Aorta (tissue), 5 donors: ENCODE measurements at regions not wholly inside any gene's neighbourhood (a gene's known extent, or its start where the extent isn't known, plus 50 kb on each side); places are given as distances from the start of the nearest gene placed in this dataset.

Source experiments
- ATAC-seq: fragments of 200-7000 bp; cut with Tn5 transposase; one replicate; pipeline ENCODE4 v1.9.1; 2022; ENCODE audit warnings: moderate library complexity; ENCODE audit not compliant: low FRiP score
- DNase-seq, 2 donors: peaks; one replicate each; pipeline ENCODE4 v3.0.0-alpha.2; 2020
- H3K27ac ChIP-seq, 2 donors: one replicate each; pipeline ENCODE4 v1.5.1; 2013; ENCODE audit warnings: low read length in 2 of 2, mild to moderate bottlenecking in 2 of 2, moderate library complexity in 2 of 2, control low read depth in 1 of 2, inconsistent platforms in 1 of 2, low read depth in 1 of 2
- H3K27me3 ChIP-seq, 2 donors: one replicate each; pipeline ENCODE4 v1.6.1; 2013; ENCODE audit warnings: control low read depth in 1 of 2, low read length in 1 of 2, mild to moderate bottlenecking in 1 of 2, moderate library complexity in 1 of 2; ENCODE audit not compliant: insufficient read depth in 2 of 2, control insufficient read depth in 1 of 2
- H3K36me3 ChIP-seq, 2 donors: one replicate each; pipeline ENCODE4 v1.6.1; 2013; ENCODE audit warnings: control low read depth in 1 of 2, low read length in 1 of 2, mild to moderate bottlenecking in 1 of 2; ENCODE audit not compliant: insufficient read depth in 2 of 2, control insufficient read depth in 1 of 2
- H3K4me1 ChIP-seq, 2 donors: one replicate each; pipeline ENCODE4 v1.6.1; 2013; ENCODE audit warnings: low read length in 2 of 2, control low read depth in 1 of 2, mild to moderate bottlenecking in 1 of 2, moderate library complexity in 1 of 2; ENCODE audit not compliant: insufficient read depth in 2 of 2, control insufficient read depth in 1 of 2
- H3K4me3 ChIP-seq, 2 donors: one replicate each; pipeline ENCODE4 v1.5.1; 2013; ENCODE audit warnings: low read length in 2 of 2, control low read depth in 1 of 2, mild to moderate bottlenecking in 1 of 2
- H3K9me3 ChIP-seq: one replicate; pipeline ENCODE4 v1.6.1; 2013; ENCODE audit warnings: mild to moderate bottlenecking, low read length; ENCODE audit not compliant: control insufficient read depth
- WGBS, 2 donors: extraction: QIAGEN DNeasy Blood & Tissue Kit; methylation state at CpG; one replicate each; pipeline ENCODE4 v1.1.7; 2013; 5-methylcytosine and 5-hydroxymethylcytosine counted together
- intact Hi-C, 2 donors: fragments of 100-400 bp; cut with DNase I; formaldehyde crosslinking; loops; one replicate each; pipeline versions ENCODE4 v1.14.2 to v1.15.0; 2022
- donor health status: healthy with polysubstance abuse.
- donor health status: Bipolar disorder and iron deficiency.
- donor health status: DM: no; HTN: no; CAD: no.
- donor health status: DM: no; HTN: no; CAD: no.
- donor health status: DM: yes; HTN: yes; CAD: no.

GRCh38 chr6:14333556-14334305 is 216.2 kb downstream of the CD83 start:
- 58 to 60% methylated on average over 5 of the region's 5 CpGs for WGBS, 2 donors

GRCh38 chr6:14335071-14335470 is 217.5 kb downstream of the CD83 start:
- Histone ChIP-seq H3K4me1 (peaks cover 0 to 3% of the 10 kb centered on the region in 2 donors), H3K9me3 (no peaks in the 10 kb centered on the region), H3K36me3 (no peaks in the 10 kb centered on the region), H3K27me3 (no peaks in the 10 kb centered on the region), H3K27ac (no peak overlapping the region), H3K4me3 (no peak overlapping the region)
- ATAC-seq, result no peak
- intact Hi-C loops, result no loop called here
- DNase-seq, result no peak
- 93 to 95% methylated on average over 2 of the region's 2 CpGs for WGBS, 2 donors

More at GRCh38 chr6:14333556-14334305, 216.2 kb downstream of the CD83 start:
- Histone ChIP-seq H3K4me3 (no peak overlapping the region), H3K27me3 (no peaks in the 10 kb centered on the region), H3K9me3 (no peaks in the 10 kb centered on the region), H3K4me1 (peaks cover 0 to under 1% of the 10 kb centered on the region in 2 donors), H3K27ac (no peak overlapping the region), H3K36me3 (no peaks in the 10 kb centered on the region)
- DNase-seq (no peak), ATAC-seq (no peak)
- intact Hi-C loops, result no loop called here

DNA sequence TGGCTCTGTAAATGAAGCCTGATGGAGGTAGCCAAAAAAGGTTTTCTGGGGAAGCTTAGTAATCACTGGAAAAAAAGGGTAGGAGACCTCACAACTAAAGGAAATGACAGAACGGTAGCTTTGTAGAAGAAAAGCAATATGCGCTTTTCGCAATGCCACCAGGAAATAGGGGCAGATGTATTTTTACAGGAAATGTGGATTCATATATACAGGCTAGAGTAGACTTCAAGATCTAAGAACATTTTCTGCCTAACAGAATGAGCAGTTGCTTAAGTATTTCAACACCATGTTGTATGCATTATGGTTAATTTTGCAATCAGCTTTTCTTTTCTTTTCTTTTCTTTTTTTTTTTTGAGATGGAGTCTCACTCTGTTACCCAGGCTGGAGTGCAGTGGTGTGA is 219.6 kb downstream of the CD83 start:
- intact Hi-C loops, result no loop called here
- H3K9me3 ChIP-seq, result no peaks in the 10 kb centered on the region
- 93 to 97% methylated on average over 3 of the region's 3 CpGs for WGBS, 2 donors

DNA sequence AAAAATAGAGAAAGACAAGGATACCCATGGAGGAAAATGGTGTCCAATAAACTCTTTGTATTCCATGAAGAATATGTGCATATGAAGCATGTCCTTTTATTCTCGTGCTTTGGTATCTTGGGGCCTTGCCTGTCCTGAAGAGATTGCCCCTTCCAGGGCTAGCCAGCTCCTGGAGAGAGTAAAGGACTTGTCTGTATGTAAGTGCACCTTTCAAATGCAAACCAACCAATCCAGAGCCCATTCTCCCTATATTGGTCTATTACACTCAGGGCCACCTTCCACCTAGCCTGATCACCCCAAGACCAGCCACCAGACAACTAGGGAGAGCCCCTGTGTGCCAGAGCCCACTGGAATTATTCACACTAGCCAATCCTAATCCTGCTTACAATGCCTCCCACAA is 221.6 kb downstream of the CD83 start:
- no peak overlapping the region for H3K4me3 ChIP-seq
- H3K27ac ChIP-seq, result no peak overlapping the region
- no peaks in the 10 kb centered on the region for H3K36me3 ChIP-seq
- WGBS, 2 donors, result 99 to 100% methylated on average over 1 of the region's 1 CpG
- ATAC-seq (no peak), DNase-seq (no peak)
- H3K27me3 ChIP-seq, result no peaks in the 10 kb centered on the region
- H3K4me1 ChIP-seq, result peaks cover 0 to 3% of the 10 kb centered on the region in 2 donors
- intact Hi-C loops, result no loop called here
- H3K9me3 ChIP-seq, result no peaks in the 10 kb centered on the region

More for the DNA sequence above, 219.6 kb downstream of the CD83 start:
- Histone ChIP-seq H3K27me3 (no peaks in the 10 kb centered on the region), H3K4me1 (peaks cover 0 to 3% of the 10 kb centered on the region in 2 donors), H3K4me3 (no peak overlapping the region), H3K36me3 (no peaks in the 10 kb centered on the region), H3K27ac (no peak overlapping the region)
- no peak for ATAC-seq
- DNase-seq, result no peak

GRCh38 chr6:14339711-14340584 is 222.4 kb downstream of the CD83 start:
- WGBS, 2 donors, result 73 to 76% methylated on average over 4 of the region's 4 CpGs
- no peak for DNase-seq
- H3K9me3 ChIP-seq, result no peaks in the 10 kb centered on the region
- no peaks in the 10 kb centered on the region for H3K36me3 ChIP-seq
- peaks cover 0 to 3% of the 10 kb centered on the region in 2 donors for H3K4me1 ChIP-seq
- H3K27ac ChIP-seq, result no peak overlapping the region
- intact Hi-C loops, result no loop called here
- ATAC-seq, result no peak
- H3K27me3 ChIP-seq, result no peaks in the 10 kb centered on the region
- H3K4me3 ChIP-seq, result no peak overlapping the region

DNA sequence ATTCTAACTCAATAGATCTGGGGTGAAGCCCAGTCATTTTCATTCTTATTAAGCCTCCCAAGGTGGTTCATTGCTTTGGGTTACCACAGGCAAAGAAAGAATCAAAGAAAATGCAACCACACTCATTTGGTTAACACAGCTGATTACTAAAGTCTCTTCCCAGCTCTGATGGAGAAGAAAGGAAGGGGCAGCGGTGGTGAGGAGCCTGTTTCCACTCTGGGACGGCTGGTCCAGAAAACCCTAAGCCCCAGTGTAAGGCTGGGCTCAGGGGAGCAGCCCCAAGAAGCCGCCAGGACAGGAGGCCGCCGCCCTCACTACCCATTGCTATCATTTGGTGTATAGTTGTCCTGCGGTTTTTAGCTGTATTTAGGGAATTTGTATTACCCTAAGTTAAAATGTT is 226.9 kb downstream of the CD83 start:
- Histone ChIP-seq H3K27me3 (no peaks in the 10 kb centered on the region), H3K27ac (no peak overlapping the region), H3K36me3 (no peaks in the 10 kb centered on the region), H3K9me3 (peaks cover 3% of the 10 kb centered on the region), H3K4me3 (no peak overlapping the region), H3K4me1 (no peaks in the 10 kb centered on the region)
- DNase-seq (no peak), ATAC-seq (no peak)
- 85 to 95% methylated on average over 6 of the region's 6 CpGs for WGBS, 2 donors
- intact Hi-C loops, result no loop called here

- Histone ChIP-seq H3K4me3 (no peak overlapping the region), H3K36me3 (no peaks in the 10 kb centered on the region), H3K4me1 (no peaks in the 10 kb centered on the region), H3K27ac (no peak overlapping the region), H3K27me3 (no peaks in the 10 kb centered on the region), H3K9me3 (peaks cover 3% of the 10 kb centered on the region)
- WGBS, 2 donors, result 92 to 100% methylated on average over 1 of the region's 1 CpG
- ATAC-seq (no peak), DNase-seq (no peak)
- intact Hi-C loops, result no loop called here
These were observed 230.8 kb downstream of the CD83 start for GRCh38 chr6:14348389-14348788.

DNA sequence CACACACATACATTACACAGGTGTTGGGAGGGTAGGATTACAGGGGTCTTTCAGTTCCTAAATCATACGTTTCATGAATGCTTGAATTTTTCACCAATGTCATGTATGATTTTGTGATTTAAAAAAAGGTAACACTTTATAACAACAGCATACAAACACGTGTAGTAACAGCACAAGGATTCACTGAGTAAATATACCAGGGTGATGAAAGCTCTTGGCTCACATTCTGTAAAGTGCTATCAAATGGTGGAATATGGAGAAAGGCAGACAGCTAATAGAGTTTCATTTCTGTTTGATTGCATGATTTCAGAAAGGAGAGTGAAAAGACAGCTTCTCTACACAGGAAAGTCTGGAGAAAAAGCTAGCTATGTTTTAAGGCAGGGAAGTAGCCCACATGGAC is 231.9 kb downstream of the CD83 start:
- peaks cover 3% of the 10 kb centered on the region for H3K9me3 ChIP-seq
- H3K27me3 ChIP-seq, result no peaks in the 10 kb centered on the region
- no peak for ATAC-seq
- WGBS, 2 donors, result 71% methylated on average over 2 of the region's 2 CpGs
- no peak overlapping the region for H3K4me3 ChIP-seq
- no peaks in the 10 kb centered on the region for H3K36me3 ChIP-seq
- no peaks in the 10 kb centered on the region for H3K4me1 ChIP-seq
- intact Hi-C loops, result no loop called here
- no peak for DNase-seq
- no peak overlapping the region for H3K27ac ChIP-seq
